Type B pancreatic cell (in vitro differentiated cells): ENCODE measurements at regions not wholly inside any gene's neighbourhood (a gene's known extent, or its start where the extent isn't known, plus 50 kb on each side); places are given as distances from the start of the nearest gene placed in this dataset.
A peak's percentile ranks its signal among the peaks of the same experiment; 100 is the strongest.

Experiments used
- DNase-seq: peaks from one replicate; pipeline ENCODE4 v3.0.0; 2021; ENCODE audit warnings: mixed read lengths; ENCODE audit not compliant: unreplicated experiment; ENCODE audit errors: extremely low spot score
- H3K27ac Mint-ChIP-seq: 2 replicates; pipeline ENCODE4 v1.8.0; 2021; ENCODE audit warnings: mild to moderate bottlenecking, mixed read lengths
- H3K27me3 Mint-ChIP-seq: 2 replicates; pipeline ENCODE4 v1.8.0; 2021; ENCODE audit warnings: mixed read lengths
- H3K36me3 Mint-ChIP-seq: 2 replicates; pipeline ENCODE4 v1.8.0; 2021; ENCODE audit warnings: mixed read lengths
- H3K4me1 Mint-ChIP-seq: one replicate; pipeline ENCODE4 v1.8.0; 2021; ENCODE audit warnings: mixed read lengths; ENCODE audit not compliant: unreplicated experiment
- H3K4me3 Mint-ChIP-seq: 2 replicates; pipeline ENCODE4 v1.8.0; 2021; ENCODE audit warnings: mild to moderate bottlenecking, mixed read lengths
- H3K9me3 Mint-ChIP-seq: 2 replicates; pipeline ENCODE4 v1.8.0; 2021; ENCODE audit warnings: mixed read lengths
- TF ChIP-seq, protein P1 (sequence below): fragments of 200-600 bp; sonication (generic); conservative IDR thresholded peaks from 2 replicates; pipeline ENCODE4 v1.5.0; 2021; ENCODE audit warnings: antibody characterized with exemption, mild to moderate bottlenecking

DNA sequence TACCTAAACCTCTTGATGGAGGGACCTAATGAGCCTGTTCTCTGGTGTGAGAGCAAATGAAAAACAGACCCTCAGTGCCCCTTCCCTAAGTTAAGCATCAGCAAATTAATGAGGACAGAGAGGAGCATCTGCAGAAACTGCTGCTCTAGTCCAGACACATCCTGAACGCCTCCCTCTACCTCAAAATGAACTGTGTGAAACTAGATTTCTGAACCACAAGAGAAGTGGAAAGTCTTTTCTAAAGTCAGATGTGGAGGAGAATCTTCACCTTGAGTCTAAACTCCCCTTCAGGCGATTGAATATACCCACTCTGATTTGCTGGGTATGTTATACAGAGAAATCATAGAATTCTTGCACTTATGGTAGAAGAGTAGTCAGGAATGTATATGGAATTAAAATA is 104.4 kb upstream of the AMZ2 start:
- no peaks in the 10 kb centered on the region for H3K9me3 Mint-ChIP-seq

DNA sequence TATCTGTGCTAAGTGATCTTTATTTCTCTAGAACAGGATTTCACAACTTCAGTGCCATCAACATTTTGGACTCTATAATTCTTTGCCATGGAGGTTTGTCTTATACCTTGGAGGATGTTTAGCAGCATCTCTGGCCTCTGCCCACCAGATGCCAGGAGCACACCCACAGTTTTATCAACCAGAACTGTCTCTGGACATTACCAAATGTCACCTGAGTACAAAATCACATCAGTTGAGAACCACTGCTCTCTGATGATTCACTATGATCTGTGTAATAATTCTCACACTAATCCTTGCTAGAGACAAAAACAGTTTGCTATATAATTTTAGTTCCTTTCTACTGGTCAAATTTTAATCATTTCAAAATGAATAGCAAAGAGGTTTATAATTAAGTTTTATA is 102.8 kb upstream of the AMZ2 start:
- DNase-seq = no peak
- Mint-ChIP-seq H3K4me1 (no peaks in the 10 kb centered on the region), H3K4me3 (no peak overlapping the region), H3K9me3 (no peaks in the 10 kb centered on the region), H3K27me3 (no peaks in the 10 kb centered on the region), H3K36me3 (no peaks in the 10 kb centered on the region), H3K27ac (no peak overlapping the region)
- TF ChIP-seq, protein P1, sequence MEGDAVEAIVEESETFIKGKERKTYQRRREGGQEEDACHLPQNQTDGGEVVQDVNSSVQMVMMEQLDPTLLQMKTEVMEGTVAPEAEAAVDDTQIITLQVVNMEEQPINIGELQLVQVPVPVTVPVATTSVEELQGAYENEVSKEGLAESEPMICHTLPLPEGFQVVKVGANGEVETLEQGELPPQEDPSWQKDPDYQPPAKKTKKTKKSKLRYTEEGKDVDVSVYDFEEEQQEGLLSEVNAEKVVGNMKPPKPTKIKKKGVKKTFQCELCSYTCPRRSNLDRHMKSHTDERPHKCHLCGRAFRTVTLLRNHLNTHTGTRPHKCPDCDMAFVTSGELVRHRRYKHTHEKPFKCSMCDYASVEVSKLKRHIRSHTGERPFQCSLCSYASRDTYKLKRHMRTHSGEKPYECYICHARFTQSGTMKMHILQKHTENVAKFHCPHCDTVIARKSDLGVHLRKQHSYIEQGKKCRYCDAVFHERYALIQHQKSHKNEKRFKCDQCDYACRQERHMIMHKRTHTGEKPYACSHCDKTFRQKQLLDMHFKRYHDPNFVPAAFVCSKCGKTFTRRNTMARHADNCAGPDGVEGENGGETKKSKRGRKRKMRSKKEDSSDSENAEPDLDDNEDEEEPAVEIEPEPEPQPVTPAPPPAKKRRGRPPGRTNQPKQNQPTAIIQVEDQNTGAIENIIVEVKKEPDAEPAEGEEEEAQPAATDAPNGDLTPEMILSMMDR = no peak

More for the DNA sequence above, 104.4 kb upstream of the AMZ2 start:
- TF ChIP-seq, protein P1 = no peak
- Mint-ChIP-seq H3K27ac (no peak overlapping the region), H3K36me3 (no peaks in the 10 kb centered on the region), H3K27me3 (no peaks in the 10 kb centered on the region), H3K4me3 (no peak overlapping the region), H3K4me1 (no peaks in the 10 kb centered on the region)
- DNase-seq = no peak

- no peak for DNase-seq
- TF ChIP-seq, protein P1 = no peak
- Mint-ChIP-seq H3K27ac (no peak overlapping the region), H3K27me3 (no peaks in the 10 kb centered on the region), H3K9me3 (no peaks in the 10 kb centered on the region), H3K36me3 (no peaks in the 10 kb centered on the region), H3K4me1 (no peaks in the 10 kb centered on the region), H3K4me3 (no peak overlapping the region)
Observed at GRCh38 chr17:68148936-68149335, 98.9 kb upstream of the AMZ2 start.

DNA sequence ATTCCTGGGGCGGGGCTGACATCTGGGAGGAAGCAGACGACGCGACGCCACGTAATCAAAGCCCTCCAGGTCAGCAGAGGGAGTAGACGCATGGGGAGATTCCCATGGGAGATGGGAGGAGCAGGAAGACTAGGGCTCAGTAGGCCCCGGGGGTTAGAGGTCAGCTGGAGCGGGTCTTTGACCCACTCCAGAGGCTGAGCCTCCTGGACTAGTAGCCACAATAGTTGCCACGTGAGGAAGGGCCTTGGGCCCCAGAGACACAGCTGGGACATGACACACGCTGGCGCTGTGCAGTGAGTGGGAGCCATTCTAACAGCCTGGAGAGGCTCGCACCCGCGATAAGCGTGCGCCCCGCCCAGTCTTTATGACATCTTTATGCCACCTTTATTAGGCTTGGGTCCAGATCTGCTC is 95.7 kb upstream of the AMZ2 start:
- TF ChIP-seq, protein P1 = no peak
- Mint-ChIP-seq H3K27me3 (no peaks in the 10 kb centered on the region), H3K36me3 (no peaks in the 10 kb centered on the region)

GRCh38 chr17:68155692-68156091 is 92.2 kb upstream of the AMZ2 start:
- Mint-ChIP-seq H3K4me1 (no peaks in the 10 kb centered on the region), H3K27ac (no peak overlapping the region), H3K9me3 (no peaks in the 10 kb centered on the region), H3K36me3 (no peaks in the 10 kb centered on the region), H3K27me3 (no peaks in the 10 kb centered on the region), H3K4me3 (no peak overlapping the region)
- DNase-seq = peak; percentile 16
- TF ChIP-seq, protein P1 = no peak

More for the DNA sequence above, 95.7 kb upstream of the AMZ2 start:
- H3K4me3 Mint-ChIP-seq = no peak overlapping the region
- no peaks in the 10 kb centered on the region for H3K9me3 Mint-ChIP-seq
- no peak for DNase-seq
- H3K27ac Mint-ChIP-seq = no peak overlapping the region
- H3K4me1 Mint-ChIP-seq = no peaks in the 10 kb centered on the region
